Transverse colon (tissue), 4 donors: ENCODE measurements at regions not wholly inside any gene's neighbourhood (a gene's known extent, or its start where the extent isn't known, plus 50 kb on each side); places are given as distances from the start of the nearest gene placed in this dataset.

Source experiments
- small RNA-seq, 4 donors: library from RNA; depleted of rRNA; stranded (forward); fragments of <200 nt; gene quantifications; one replicate each; pipeline ENCODE3, GENCODE V24; 2016

Small RNAs in the stretch of these regions (small RNA-seq; reads per million reads assigned to genes)
- gene MIR548M: 0 reads per million in 4 donors
